Endodermal cell (in vitro differentiated cells): ENCODE measurements at regions not wholly inside any gene's neighbourhood (a gene's known extent, or its start where the extent isn't known, plus 50 kb on each side); places are given as distances from the start of the nearest gene placed in this dataset.

Experiments used
- DNase-seq: peaks from one replicate; pipeline ENCODE4 v3.0.0-alpha.2; 2017
- H3K27ac ChIP-seq: 2 replicates; pipeline ENCODE4 v1.5.1; 2013; ENCODE audit warnings: mild to moderate bottlenecking, low read depth, low read length, moderate library complexity
- H3K27me3 ChIP-seq: 2 replicates; pipeline ENCODE4 v1.6.1; 2013; ENCODE audit warnings: mild to moderate bottlenecking, low read length, moderate library complexity; ENCODE audit not compliant: insufficient read depth, control insufficient read depth, poor library complexity, severe bottlenecking
- H3K36me3 ChIP-seq: 2 replicates; pipeline ENCODE4 v1.7.0; 2013; ENCODE audit warnings: mild to moderate bottlenecking, low read length, moderate library complexity; ENCODE audit not compliant: control insufficient read depth, insufficient read depth
- H3K4me1 ChIP-seq: one replicate; pipeline ENCODE4 v1.7.0; 2013; ENCODE audit warnings: low read length; ENCODE audit not compliant: control insufficient read depth, insufficient read depth
- H3K4me3 ChIP-seq: 2 replicates; pipeline ENCODE4 v1.5.1; 2013; ENCODE audit warnings: mild to moderate bottlenecking, low read length, moderate library complexity
- H3K9ac ChIP-seq: 2 replicates; pipeline ENCODE4 v1.6.1; 2013; ENCODE audit warnings: mild to moderate bottlenecking, low read length, moderate library complexity; ENCODE audit not compliant: poor library complexity, severe bottlenecking; ENCODE audit errors: extremely low read depth
- H3K9me3 ChIP-seq: 2 replicates; pipeline ENCODE4 v1.6.1; 2013; ENCODE audit warnings: mild to moderate bottlenecking, low read length, moderate library complexity; ENCODE audit not compliant: control insufficient read depth
- H3K27ac Mint-ChIP-seq: 2 replicates; pipeline ENCODE4 v1.8.0; 2020; ENCODE audit warnings: mixed read lengths
- H3K27me3 Mint-ChIP-seq: 2 replicates; pipeline ENCODE4 v1.8.0; 2021; ENCODE audit warnings: mild to moderate bottlenecking, mixed read lengths; ENCODE audit not compliant: insufficient read depth
- H3K36me3 Mint-ChIP-seq: 2 replicates; pipeline ENCODE4 v1.8.0; 2020; ENCODE audit warnings: low read depth, mixed read lengths
- H3K4me1 Mint-ChIP-seq: 2 replicates; pipeline ENCODE4 v1.8.0; 2020; ENCODE audit warnings: mixed read lengths
- H3K4me3 Mint-ChIP-seq: 2 replicates; pipeline ENCODE4 v1.8.0; 2020; ENCODE audit warnings: mild to moderate bottlenecking, moderate library complexity, mixed read lengths
- H3K9me3 Mint-ChIP-seq: 2 replicates; pipeline ENCODE4 v1.8.0; 2020; ENCODE audit warnings: mild to moderate bottlenecking, mixed read lengths
- CTCF ChIP-seq: fragments of 200-600 bp; sonication (generic); conservative IDR thresholded peaks from 2 replicates; pipeline ENCODE4 v1.5.0; 2021; ENCODE audit warnings: antibody characterized with exemption, mild to moderate bottlenecking
- WGBS, 2 experiments: methylation state at CpG; one replicate each; pipeline versions ENCODE4 v1.1.5 to v1.1.7; 2013; ENCODE audit warnings: missing lambda C conversion rate in 2 of 2, mixed read lengths in 1 of 2; ENCODE audit not compliant: insufficient coverage in 1 of 2, insufficient read length in 1 of 2; 5-methylcytosine and 5-hydroxymethylcytosine counted together

- peaks cover 2% of the 10 kb centered on the region for H3K4me1 ChIP-seq
- H3K27me3 ChIP-seq: peaks cover 5% of the 10 kb centered on the region
- H3K36me3 Mint-ChIP-seq: no peaks in the 10 kb centered on the region
- H3K36me3 ChIP-seq: no peaks in the 10 kb centered on the region
- no peaks in the 10 kb centered on the region for H3K9me3 ChIP-seq
- H3K4me3 Mint-ChIP-seq: no peak overlapping the region
- no peak overlapping the region for H3K27ac ChIP-seq
- peaks cover 15% of the 10 kb centered on the region for H3K27me3 Mint-ChIP-seq
- no peak overlapping the region for H3K9ac ChIP-seq
- no peak for DNase-seq
- H3K9me3 Mint-ChIP-seq: no peaks in the 10 kb centered on the region
- WGBS, 2 experiments: 88 to 100% methylated on average over 1 to 2 of the region's 2 CpGs
- H3K4me3 ChIP-seq: no peak overlapping the region
- no peak overlapping the region for H3K27ac Mint-ChIP-seq
- H3K4me1 Mint-ChIP-seq: peaks cover 9% of the 10 kb centered on the region
- TF ChIP-seq CTCF: no peak
These were observed 331.3 kb upstream of the FRG2C start for GRCh38 chr3:75332794-75333193.

GRCh38 chr3:75334299-75334698, 329.8 kb upstream of the FRG2C start:
- no peak for DNase-seq
- no peaks in the 10 kb centered on the region for H3K36me3 ChIP-seq
- H3K36me3 Mint-ChIP-seq: no peaks in the 10 kb centered on the region
- peaks cover 6% of the 10 kb centered on the region for H3K4me1 Mint-ChIP-seq
- no peaks in the 10 kb centered on the region for H3K9me3 ChIP-seq
- no peak overlapping the region for H3K9ac ChIP-seq
- H3K27me3 Mint-ChIP-seq: peaks cover 12% of the 10 kb centered on the region
- no peaks in the 10 kb centered on the region for H3K27me3 ChIP-seq
- no peaks in the 10 kb centered on the region for H3K9me3 Mint-ChIP-seq
- H3K4me3 Mint-ChIP-seq: no peak overlapping the region
- TF ChIP-seq CTCF: no peak
- H3K4me3 ChIP-seq: no peak overlapping the region
- H3K4me1 ChIP-seq: no peaks in the 10 kb centered on the region
- H3K27ac ChIP-seq: no peak overlapping the region
- H3K27ac Mint-ChIP-seq: no peak overlapping the region
- WGBS, 2 experiments: 93 to 100% methylated on average over 1 to 3 of the region's 3 CpGs

GRCh38 chr3:75337226-75337900, 326.8 kb upstream of the FRG2C start:
- H3K27ac Mint-ChIP-seq: no peak overlapping the region

More at GRCh38 chr3:75337226-75337900, 326.8 kb upstream of the FRG2C start:
- Histone ChIP-seq H3K4me1 (no peaks in the 10 kb centered on the region), H3K4me3 (no peak overlapping the region), H3K9me3 (no peaks in the 10 kb centered on the region), H3K9ac (no peak overlapping the region), H3K36me3 (no peaks in the 10 kb centered on the region), H3K27ac (no peak overlapping the region), H3K27me3 (no peaks in the 10 kb centered on the region)
- Mint-ChIP-seq H3K4me1 (peaks cover 4% of the 10 kb centered on the region), H3K9me3 (no peaks in the 10 kb centered on the region), H3K27me3 (peaks cover 11% of the 10 kb centered on the region), H3K36me3 (no peaks in the 10 kb centered on the region), H3K4me3 (no peak overlapping the region)
- WGBS, 2 experiments: 97% methylated on average over 2 of the region's 3 CpGs; no CpG with 5 or more reads in 1 of the 2 experiments
- no peak for TF ChIP-seq CTCF
- no peak for DNase-seq
